ENCODE measurements at regions not wholly inside any gene's neighbourhood (a gene's known extent, or its start where the extent isn't known, plus 50 kb on each side); places are given as distances from the start of the nearest gene placed in this dataset.

GRCh38 chr14:61925043-61925442, 162.8 kb downstream of the SNAPC1 start:
- no peaks in the 10 kb centered on the region for H3K27me3 ChIP-seq (ENCODE audit: control insufficient read depth in 3 of 3, insufficient read depth in 3 of 3, low read length in 2 of 3)
- H3K4me1 ChIP-seq (ENCODE audit: control insufficient read depth in 5 of 5, insufficient read depth in 5 of 5, low read length in 5 of 5) = peaks cover 0 to 17% (median 4%) of the 10 kb centered on the region in 5 donors
- H3K4me3 ChIP-seq = no peak overlapping the region
- H3K9me3 ChIP-seq (ENCODE audit: control insufficient read depth in 4 of 4, insufficient read depth in 3 of 4, low read length in 3 of 4) = no peaks in the 10 kb centered on the region
- peak in 1 of 3 donors; percentile 37 for DNase-seq
- no peak overlapping the region for H3K27ac ChIP-seq (ENCODE audit: low read depth in 1 of 2, low read length in 1 of 2)
- no peak for ATAC-seq (ENCODE audit: insufficient read depth, low FRiP score)
- no peaks in the 10 kb centered on the region for H3K36me3 ChIP-seq (ENCODE audit: control insufficient read depth in 4 of 4, insufficient read depth in 4 of 4, low read length in 4 of 4)
- 39 to 51% methylated on average over 5 of the region's 5 CpGs for WGBS, 2 donors
- no peak for TF ChIP-seq CTCF (IDR thresholded peaks at IDR 0.05; ENCODE audit: control extremely low read depth, extremely low read depth)
- H3K9ac ChIP-seq (ENCODE audit: insufficient read depth in 1 of 2, low read length in 2 of 2) = no peak overlapping the region

GRCh38 chr14:61925732-61926435, 163.7 kb downstream of the SNAPC1 start:
- H3K4me1 ChIP-seq (ENCODE audit: control insufficient read depth in 5 of 5, insufficient read depth in 5 of 5, low read length in 5 of 5) = peaks cover 0 to 18% (median 4%) of the 10 kb centered on the region in 5 donors
- no peaks in the 10 kb centered on the region for H3K9me3 ChIP-seq (ENCODE audit: control insufficient read depth in 4 of 4, insufficient read depth in 3 of 4, low read length in 3 of 4)
- no peaks in the 10 kb centered on the region for H3K36me3 ChIP-seq (ENCODE audit: control insufficient read depth in 4 of 4, insufficient read depth in 4 of 4, low read length in 4 of 4)
- no peak overlapping the region for H3K9ac ChIP-seq (ENCODE audit: insufficient read depth in 1 of 2, low read length in 2 of 2)
- 87 to 94% methylated on average over 1 of the region's 1 CpG for WGBS, 2 donors
- ATAC-seq (ENCODE audit: insufficient read depth, low FRiP score) (no peak), DNase-seq (no peak)
- no peaks in the 10 kb centered on the region for H3K27me3 ChIP-seq (ENCODE audit: control insufficient read depth in 3 of 3, insufficient read depth in 3 of 3, low read length in 2 of 3)
- H3K4me3 ChIP-seq = no peak overlapping the region
- no peak for TF ChIP-seq CTCF (IDR thresholded peaks at IDR 0.05; ENCODE audit: control extremely low read depth, extremely low read depth)
- H3K27ac ChIP-seq (ENCODE audit: low read depth in 1 of 2, low read length in 1 of 2) = no peak overlapping the region

- H3K9ac ChIP-seq (ENCODE audit: insufficient read depth in 1 of 2, low read length in 2 of 2) = no peak overlapping the region
- no peak for ATAC-seq (ENCODE audit: insufficient read depth, low FRiP score)
- peaks cover 0 to 18% (median 4%) of the 10 kb centered on the region in 5 donors for H3K4me1 ChIP-seq (ENCODE audit: control insufficient read depth in 5 of 5, insufficient read depth in 5 of 5, low read length in 5 of 5)
- H3K27me3 ChIP-seq (ENCODE audit: control insufficient read depth in 3 of 3, insufficient read depth in 3 of 3, low read length in 2 of 3) = no peaks in the 10 kb centered on the region
- no peaks in the 10 kb centered on the region for H3K36me3 ChIP-seq (ENCODE audit: control insufficient read depth in 4 of 4, insufficient read depth in 4 of 4, low read length in 4 of 4)
- DNase-seq = no peak
- H3K9me3 ChIP-seq (ENCODE audit: control insufficient read depth in 4 of 4, insufficient read depth in 3 of 4, low read length in 3 of 4) = no peaks in the 10 kb centered on the region
- WGBS, 2 donors = 47 to 60% methylated on average over 1 of the region's 1 CpG
- no peak for TF ChIP-seq CTCF (IDR thresholded peaks at IDR 0.05; ENCODE audit: control extremely low read depth, extremely low read depth)
- H3K4me3 ChIP-seq = no peak overlapping the region
- H3K27ac ChIP-seq (ENCODE audit: low read depth in 1 of 2, low read length in 1 of 2) = no peak overlapping the region
Measured at GRCh38 chr14:61927060-61927459, 164.8 kb downstream of the SNAPC1 start.

GRCh38 chr14:61927520-61927919, 165.3 kb downstream of the SNAPC1 start:
- no peak overlapping the region for H3K4me3 ChIP-seq
- no peaks in the 10 kb centered on the region for H3K27me3 ChIP-seq (ENCODE audit: control insufficient read depth in 3 of 3, insufficient read depth in 3 of 3, low read length in 2 of 3)
- H3K27ac ChIP-seq (ENCODE audit: low read depth in 1 of 2, low read length in 1 of 2) = no peak overlapping the region
- WGBS, 2 donors = 59 to 62% methylated on average over 2 of the region's 2 CpGs
- no peak overlapping the region for H3K9ac ChIP-seq (ENCODE audit: insufficient read depth in 1 of 2, low read length in 2 of 2)
- DNase-seq (peak in 1 of 3 donors; percentile 41), ATAC-seq (ENCODE audit: insufficient read depth, low FRiP score) (no peak)
- TF ChIP-seq CTCF (IDR thresholded peaks at IDR 0.05; ENCODE audit: control extremely low read depth, extremely low read depth) = no peak
- H3K4me1 ChIP-seq (ENCODE audit: control insufficient read depth in 5 of 5, insufficient read depth in 5 of 5, low read length in 5 of 5) = peaks cover 0 to 18% (median 4%) of the 10 kb centered on the region in 5 donors
- H3K36me3 ChIP-seq (ENCODE audit: control insufficient read depth in 4 of 4, insufficient read depth in 4 of 4, low read length in 4 of 4) = no peaks in the 10 kb centered on the region
- no peaks in the 10 kb centered on the region for H3K9me3 ChIP-seq (ENCODE audit: control insufficient read depth in 4 of 4, insufficient read depth in 3 of 4, low read length in 3 of 4)
